ENCODE measurements at regions not wholly inside any gene's neighbourhood (a gene's known extent, or its start where the extent isn't known, plus 50 kb on each side); places are given as distances from the start of the nearest gene placed in this dataset.
A peak's percentile ranks its signal among the peaks of the same experiment; 100 is the strongest.
"Not testable (repeated sequence)": the region's sequence is repeated elsewhere in the genome, so short reads cannot be mapped to it uniquely, and the experiment has no call there.

GRCh38 chr11:13782390-13783075 lies 114.1 kb downstream of the FAR1 start:
- no peaks in the 10 kb centered on the region for H3K9me3 Mint-ChIP-seq
- ATAC-seq: no peak
- H3K27ac Mint-ChIP-seq: no peak overlapping the region

DNA sequence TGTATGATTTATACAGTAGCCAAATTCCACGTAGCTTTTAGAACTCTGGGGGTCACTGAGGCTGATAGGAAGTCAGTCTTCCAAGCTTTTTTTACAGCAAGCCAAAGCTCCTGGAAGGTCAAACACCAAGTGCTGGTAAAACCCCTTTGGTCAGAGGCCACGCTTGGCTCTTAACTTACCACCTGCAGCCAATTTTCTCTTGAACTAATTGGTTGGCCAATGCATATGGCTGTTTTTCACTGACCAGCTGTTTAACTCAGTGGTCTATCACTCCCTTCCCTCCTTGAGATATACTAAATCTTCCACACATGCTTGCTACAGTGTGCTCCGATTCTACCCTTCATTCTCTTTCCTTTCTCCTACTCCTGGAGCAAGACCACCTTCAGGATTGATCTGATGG lies 116.0 kb downstream of the FAR1 start:
- ATAC-seq (no peak), DNase-seq (no peak)
- no peaks in the 10 kb centered on the region for H3K9me3 Mint-ChIP-seq
- H3K27ac Mint-ChIP-seq: no peak overlapping the region
- H3K4me1 Mint-ChIP-seq: no peaks in the 10 kb centered on the region
- H3K27me3 Mint-ChIP-seq: no peaks in the 10 kb centered on the region
- no peak overlapping the region for H3K4me3 Mint-ChIP-seq

More at GRCh38 chr11:13782390-13783075, 114.1 kb downstream of the FAR1 start:
- H3K4me3 Mint-ChIP-seq: no peak overlapping the region
- no peak for DNase-seq
- no peaks in the 10 kb centered on the region for H3K27me3 Mint-ChIP-seq
- H3K4me1 Mint-ChIP-seq: no peaks in the 10 kb centered on the region

DNA sequence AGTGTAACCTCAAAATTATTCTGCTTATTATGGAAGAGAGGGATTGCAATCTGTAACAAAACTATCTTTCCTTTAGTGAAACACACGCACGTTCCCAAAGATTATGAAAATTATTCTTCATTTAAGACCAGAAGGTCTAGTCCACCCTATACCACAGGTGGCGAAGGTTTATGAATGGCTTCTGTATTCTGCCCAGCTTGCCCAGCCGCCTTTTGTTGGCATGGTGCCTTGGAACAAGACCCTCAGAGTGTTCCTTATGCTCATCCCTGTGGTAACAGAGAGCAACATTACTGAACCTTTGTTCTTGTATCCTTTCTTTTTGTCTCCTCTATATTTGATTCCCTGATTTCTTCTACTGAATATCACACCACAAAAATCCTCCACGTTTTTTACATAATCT lies 116.4 kb downstream of the FAR1 start:
- ATAC-seq: no peak
- no peak for DNase-seq
- Mint-ChIP-seq H3K4me1 (no peaks in the 10 kb centered on the region), H3K27ac (no peak overlapping the region), H3K4me3 (no peak overlapping the region), H3K27me3 (no peaks in the 10 kb centered on the region), H3K9me3 (no peaks in the 10 kb centered on the region)

DNA sequence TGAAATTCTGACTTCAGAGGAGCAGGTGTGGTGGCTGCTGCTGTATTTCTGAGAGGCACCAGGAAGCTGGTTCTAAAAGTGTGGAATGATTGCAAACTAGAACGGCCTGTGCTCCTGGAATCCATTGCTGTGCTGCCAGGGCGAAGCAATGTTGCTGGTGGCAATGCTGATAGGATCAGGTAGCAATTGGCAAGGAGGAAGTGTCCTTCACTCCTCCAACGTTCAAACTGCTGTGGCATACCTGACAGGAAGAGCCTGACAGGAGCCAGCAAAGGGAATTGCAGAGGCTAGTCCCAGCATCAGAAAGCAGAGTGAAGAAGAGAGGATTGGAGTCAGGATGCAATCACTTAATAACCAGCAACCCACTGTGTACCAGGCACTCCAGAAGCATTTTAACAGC lies 118.2 kb downstream of the FAR1 start:
- ATAC-seq: no peak
- H3K4me3 Mint-ChIP-seq: no peak overlapping the region

DNA sequence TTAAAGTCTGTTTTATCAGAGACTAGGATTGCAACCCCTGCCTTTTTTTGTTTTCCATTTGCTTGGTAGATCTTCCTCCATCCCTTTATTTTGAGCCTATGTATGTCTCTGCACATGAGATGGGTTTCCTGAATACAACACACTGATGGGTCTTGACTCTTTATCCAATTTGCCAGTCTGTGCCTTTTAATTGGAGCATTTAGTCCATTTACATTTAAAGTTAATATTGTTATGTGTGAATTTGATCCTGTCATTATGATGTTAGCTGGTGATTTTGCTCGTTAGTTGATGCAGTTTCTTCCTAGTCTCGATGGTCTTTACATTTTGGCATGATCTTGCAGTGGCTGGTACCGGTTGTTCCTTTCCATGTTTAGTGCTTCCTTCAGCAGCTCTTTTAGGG lies 129.1 kb downstream of the FAR1 start:
- H3K9me3 Mint-ChIP-seq: peaks cover 13 to 14% of the 10 kb centered on the region in 2 donors
- not testable (repeated sequence) for DNase-seq, ATAC-seq, H3K27me3 Mint-ChIP-seq, H3K4me3 Mint-ChIP-seq, H3K4me1 Mint-ChIP-seq, H3K27ac Mint-ChIP-seq

More for the DNA sequence above, 118.2 kb downstream of the FAR1 start:
- no peaks in the 10 kb centered on the region for H3K9me3 Mint-ChIP-seq
- no peaks in the 10 kb centered on the region for H3K27me3 Mint-ChIP-seq
- DNase-seq: no peak
- no peaks in the 10 kb centered on the region for H3K4me1 Mint-ChIP-seq
- H3K27ac Mint-ChIP-seq: no peak overlapping the region

GRCh38 chr11:13800901-13801300 lies 132.4 kb downstream of the FAR1 start:
- Mint-ChIP-seq H3K4me1 (no peaks in the 10 kb centered on the region), H3K4me3 (no peak overlapping the region), H3K9me3 (peaks cover 13 to 14% of the 10 kb centered on the region in 2 donors), H3K27ac (no peak overlapping the region), H3K27me3 (no peaks in the 10 kb centered on the region)
- ATAC-seq (no peak), DNase-seq (no peak)

GRCh38 chr11:13818325-13818724 lies 144.2 kb upstream of the SPON1 start:
- H3K4me1 Mint-ChIP-seq: peaks cover 9% of the 10 kb centered on the region
- no peak overlapping the region for H3K27ac Mint-ChIP-seq
- H3K9me3 Mint-ChIP-seq: peaks cover 0 to 17% of the 10 kb centered on the region in 2 donors
- no peak overlapping the region for H3K4me3 Mint-ChIP-seq
- H3K27me3 Mint-ChIP-seq: no peaks in the 10 kb centered on the region
- ATAC-seq (no peak), DNase-seq (no peak)

GRCh38 chr11:13826505-13827278 lies 135.8 kb upstream of the SPON1 start:
- ATAC-seq (no peak), DNase-seq (no peak)
- no peak overlapping the region for H3K4me3 Mint-ChIP-seq
- no peak overlapping the region for H3K27ac Mint-ChIP-seq
- H3K9me3 Mint-ChIP-seq: peaks cover 19 to 26% of the 10 kb centered on the region in 2 donors
- H3K4me1 Mint-ChIP-seq: no peaks in the 10 kb centered on the region
- H3K27me3 Mint-ChIP-seq: no peaks in the 10 kb centered on the region

DNA sequence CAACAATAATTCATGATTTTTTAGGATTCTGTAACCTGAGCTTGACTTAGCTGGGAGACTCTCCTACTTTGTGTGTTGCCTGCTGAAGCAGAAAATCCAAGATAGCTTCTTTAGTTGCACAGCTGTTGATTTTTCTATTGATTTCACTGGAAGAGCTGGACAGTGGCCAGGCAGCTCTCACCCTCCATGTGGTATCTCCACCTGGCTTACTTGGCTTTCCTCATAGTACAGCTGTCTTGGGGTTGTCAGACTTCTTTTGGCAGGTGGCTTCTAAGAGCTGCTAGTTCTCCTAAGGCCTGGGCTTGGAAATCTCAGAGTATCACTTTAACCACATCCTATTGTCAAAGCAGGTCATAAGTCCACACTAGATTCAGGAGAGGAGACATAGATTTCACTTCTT lies 130.8 kb upstream of the SPON1 start:
- no peak overlapping the region for H3K4me3 Mint-ChIP-seq
- ATAC-seq (no peak), DNase-seq (no peak)
- peaks cover 19 to 33% of the 10 kb centered on the region in 2 donors for H3K9me3 Mint-ChIP-seq
- H3K4me1 Mint-ChIP-seq: peaks cover 6% of the 10 kb centered on the region
- no peaks in the 10 kb centered on the region for H3K27me3 Mint-ChIP-seq
- H3K27ac Mint-ChIP-seq: no peak overlapping the region

DNA sequence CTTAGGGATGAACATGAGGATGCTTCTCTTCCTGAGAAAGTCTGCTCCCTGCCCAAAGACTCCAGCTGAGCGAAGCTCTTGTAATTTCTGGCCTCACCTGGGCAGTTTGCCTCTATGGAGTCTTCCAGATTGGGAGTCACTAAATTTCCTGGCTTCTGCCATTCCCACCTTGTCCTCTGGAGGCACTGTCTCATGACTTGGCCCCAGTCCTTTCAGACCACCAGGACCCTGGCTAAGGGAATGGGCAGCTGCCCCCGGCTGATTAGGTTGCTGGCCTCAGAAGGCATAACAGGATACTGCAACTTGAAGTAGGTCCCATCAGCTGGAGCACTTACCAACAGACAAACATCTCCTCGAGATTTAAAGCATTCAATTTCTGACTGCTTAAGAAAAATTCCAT lies 128.1 kb upstream of the SPON1 start:
- DNase-seq (no peak), ATAC-seq (no peak)
- Mint-ChIP-seq H3K27me3 (no peaks in the 10 kb centered on the region), H3K9me3 (peaks cover 13 to 23% of the 10 kb centered on the region in 2 donors), H3K4me1 (peaks cover 24% of the 10 kb centered on the region), H3K4me3 (no peak overlapping the region), H3K27ac (no peak overlapping the region)

DNA sequence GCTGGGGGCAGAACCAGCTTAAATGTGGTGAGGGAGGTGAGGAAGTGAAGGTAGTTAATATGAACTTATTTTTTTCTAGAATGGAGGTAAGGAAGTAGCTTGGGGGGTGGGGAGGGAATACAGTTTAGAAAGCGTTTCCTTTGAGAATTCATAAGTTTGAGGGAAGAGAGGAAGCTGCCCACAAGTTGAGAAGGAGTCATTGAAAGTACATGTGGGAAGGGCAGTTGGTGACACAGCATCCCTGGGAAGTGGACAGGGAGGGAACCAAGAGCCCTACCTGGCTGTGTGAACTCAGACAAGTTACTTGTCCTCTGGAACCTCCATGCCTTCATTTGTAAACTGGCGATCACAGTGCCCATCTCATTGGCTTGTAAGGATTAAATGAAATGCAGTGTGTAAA lies 125.9 kb upstream of the SPON1 start:
- ATAC-seq (no peak), DNase-seq (no peak)
- Mint-ChIP-seq H3K4me3 (no peak overlapping the region), H3K4me1 (peaks cover 24% of the 10 kb centered on the region), H3K27ac (no peak overlapping the region), H3K27me3 (no peaks in the 10 kb centered on the region), H3K9me3 (peaks cover 0 to 8% of the 10 kb centered on the region in 2 donors)

GRCh38 chr11:13837286-13837685 lies 125.2 kb upstream of the SPON1 start:
- Mint-ChIP-seq H3K9me3 (peaks cover 0 to 8% of the 10 kb centered on the region in 2 donors), H3K4me3 (no peak overlapping the region), H3K4me1 (peaks cover 24% of the 10 kb centered on the region), H3K27ac (peak overlapping the region in 1 of 2 donors; percentile 22), H3K27me3 (no peaks in the 10 kb centered on the region)
- peak; percentile 49 for ATAC-seq
- no peak for DNase-seq

DNA sequence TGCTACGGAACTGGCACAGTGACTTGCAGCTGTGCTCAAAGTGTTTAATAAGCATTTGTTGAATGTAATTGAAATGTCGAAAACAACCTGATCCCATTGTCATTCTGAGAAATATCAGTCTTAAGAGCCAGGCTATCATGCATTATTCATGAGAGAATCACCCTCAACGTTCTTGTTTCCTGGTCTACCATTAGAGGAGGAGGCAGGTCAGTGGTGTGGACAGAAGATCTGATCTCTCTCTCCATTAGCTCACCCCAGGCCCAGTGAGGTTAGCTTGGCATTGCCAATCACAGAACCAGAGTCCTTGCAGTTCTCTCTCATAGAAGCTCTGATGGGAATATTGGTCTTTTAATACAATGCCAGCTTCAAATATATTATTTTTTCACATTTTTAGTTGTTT lies 121.1 kb upstream of the SPON1 start:
- Mint-ChIP-seq H3K27me3 (no peaks in the 10 kb centered on the region), H3K27ac (no peak overlapping the region), H3K4me1 (peaks cover 22% of the 10 kb centered on the region), H3K4me3 (no peak overlapping the region), H3K9me3 (no peaks in the 10 kb centered on the region)
- DNase-seq (no peak), ATAC-seq (no peak)

DNA sequence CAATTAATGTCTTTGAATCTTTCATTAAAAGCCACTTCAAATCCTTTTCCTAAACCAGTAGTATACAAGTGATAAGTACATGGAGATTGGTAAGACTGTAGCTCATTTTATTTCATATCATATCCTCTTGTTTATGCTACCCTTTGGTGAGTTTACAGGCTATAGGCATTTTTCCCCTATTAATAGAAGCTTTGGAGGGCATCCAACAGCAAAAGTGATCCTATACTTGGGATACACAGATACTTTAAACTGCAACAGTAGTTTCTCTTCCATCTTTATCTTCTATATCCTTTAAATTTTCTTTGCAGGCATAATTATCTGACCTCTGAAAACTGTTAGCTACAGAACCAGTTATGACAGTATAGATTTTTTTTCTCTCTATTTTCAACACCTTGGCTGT lies 114.5 kb upstream of the SPON1 start:
- ATAC-seq (no peak), DNase-seq (no peak)
- Mint-ChIP-seq H3K9me3 (no peaks in the 10 kb centered on the region), H3K4me3 (no peak overlapping the region), H3K27me3 (no peaks in the 10 kb centered on the region), H3K4me1 (peaks cover 12% of the 10 kb centered on the region), H3K27ac (no peak overlapping the region)

DNA sequence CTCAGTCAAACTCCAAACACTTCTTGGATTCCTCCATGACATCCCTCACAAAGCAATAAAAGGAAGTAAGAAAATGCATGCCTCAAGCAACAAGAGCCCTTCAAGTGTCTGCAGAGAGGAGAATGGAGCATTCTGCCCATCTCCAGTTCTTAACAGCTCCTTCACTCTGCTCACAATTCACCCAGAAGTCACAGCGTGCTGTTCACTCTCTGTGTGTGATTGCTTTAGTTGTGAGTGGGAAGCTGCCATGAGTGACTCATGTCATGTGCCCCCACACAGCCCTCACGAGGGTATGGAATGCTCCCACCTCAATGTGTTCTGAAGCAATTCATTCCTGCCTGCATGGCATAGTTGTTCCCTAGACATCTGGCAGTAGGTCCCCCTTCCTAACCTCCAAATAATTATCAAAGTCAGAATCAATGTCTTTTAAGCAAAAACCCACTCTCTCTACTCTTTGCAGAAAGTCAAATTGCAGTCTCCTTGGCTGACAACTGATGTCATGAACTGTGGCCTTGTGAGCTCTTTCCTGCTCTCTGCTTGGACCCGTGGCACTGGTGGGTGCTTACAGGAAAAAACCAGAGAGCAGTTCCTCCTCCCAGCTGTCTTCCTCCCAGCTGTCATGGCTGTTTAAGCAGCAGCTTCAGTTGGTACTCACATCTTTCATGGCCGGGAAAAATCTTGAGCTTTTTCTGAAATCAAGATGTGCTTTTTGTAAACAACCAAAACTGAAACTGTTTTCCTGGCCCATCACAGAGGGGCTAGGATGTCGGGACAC lies 112.1 kb upstream of the SPON1 start:
- no peak for DNase-seq
- no peaks in the 10 kb centered on the region for H3K9me3 Mint-ChIP-seq
- no peak for ATAC-seq
- H3K4me3 Mint-ChIP-seq: no peak overlapping the region
- H3K4me1 Mint-ChIP-seq: peaks cover 12% of the 10 kb centered on the region
- H3K27ac Mint-ChIP-seq: peak overlapping the region in 1 of 2 donors; percentile 38
- H3K27me3 Mint-ChIP-seq: no peaks in the 10 kb centered on the region

- no peak for ATAC-seq
- Mint-ChIP-seq H3K4me3 (no peak overlapping the region), H3K9me3 (no peaks in the 10 kb centered on the region), H3K27me3 (no peaks in the 10 kb centered on the region), H3K4me1 (peaks cover 12% of the 10 kb centered on the region), H3K27ac (no peak overlapping the region)
- no peak for DNase-seq
Observed at GRCh38 chr11:13851691-13852090, 110.8 kb upstream of the SPON1 start.

Measured in stimulated activated naive CD8-positive, alpha-beta T cell treated with anti-CD3 and anti-CD28 coated beads, Interleukin-15, amount 100 ng/mL, for 72 hours (primary cell).